ENCODE measurements at regions not wholly inside any gene's neighbourhood (a gene's known extent, or its start where the extent isn't known, plus 50 kb on each side); places are given as distances from the start of the nearest gene placed in this dataset.
"Not testable (repeated sequence)": the region's sequence is repeated elsewhere in the genome, so short reads cannot be mapped to it uniquely, and the experiment has no call there.

GRCh38 chr2:83089051-83089450, 1370.0 kb downstream of the SUCLG1 start:
- DNase-seq, result not testable (repeated sequence)

GRCh38 chr2:83085869-83086268, 1373.2 kb downstream of the SUCLG1 start:
- no peak for DNase-seq

GRCh38 chr2:83081826-83082690, 1377.0 kb downstream of the SUCLG1 start:
- no peak for DNase-seq

GRCh38 chr2:83079007-83079406, 1380.1 kb downstream of the SUCLG1 start:
- no peak for DNase-seq

- no peak for DNase-seq
Observed at GRCh38 chr2:83072767-83073166, 1386.3 kb downstream of the SUCLG1 start.

GRCh38 chr2:83071914-83072313, 1387.2 kb downstream of the SUCLG1 start:
- no peak for DNase-seq

GRCh38 chr2:83071352-83071751, 1387.7 kb downstream of the SUCLG1 start:
- no peak for DNase-seq

GRCh38 chr2:83069724-83070123, 1389.4 kb downstream of the SUCLG1 start:
- DNase-seq, result no peak

- no peak for DNase-seq
Observed at GRCh38 chr2:83068714-83069113, 1390.4 kb downstream of the SUCLG1 start.

GRCh38 chr2:83067947-83068346, 1391.1 kb downstream of the SUCLG1 start:
- no peak for DNase-seq

GRCh38 chr2:83063933-83064332, 1395.1 kb downstream of the SUCLG1 start:
- DNase-seq, result no peak

GRCh38 chr2:83063511-83063910, 1395.6 kb downstream of the SUCLG1 start:
- no peak for DNase-seq

GRCh38 chr2:83058683-83059082, 1400.4 kb downstream of the SUCLG1 start:
- no peak for DNase-seq

- no peak for DNase-seq
Observed at GRCh38 chr2:83055376-83056010, 1403.6 kb downstream of the SUCLG1 start.

- no peak for DNase-seq
Observed at GRCh38 chr2:83054751-83055150, 1404.3 kb downstream of the SUCLG1 start.

- no peak for DNase-seq
Observed at GRCh38 chr2:83051538-83052170, 1407.4 kb downstream of the SUCLG1 start.

GRCh38 chr2:83042053-83042452, 1417.0 kb downstream of the SUCLG1 start:
- no peak for DNase-seq

GRCh38 chr2:83022631-83023210, 1436.4 kb downstream of the SUCLG1 start:
- DNase-seq, result no peak

- DNase-seq, result no peak
Observed at GRCh38 chr2:83017366-83018090, 1441.6 kb downstream of the SUCLG1 start.

GRCh38 chr2:83016343-83017110, 1442.6 kb downstream of the SUCLG1 start:
- DNase-seq, result no peak

- no peak for DNase-seq
Observed at GRCh38 chr2:83015900-83016299, 1443.2 kb downstream of the SUCLG1 start.

Measured in KG1 (cell line).